Endothelial cell (in vitro differentiated cells): ENCODE measurements at regions not wholly inside any gene's neighbourhood (a gene's known extent, or its start where the extent isn't known, plus 50 kb on each side); places are given as distances from the start of the nearest gene placed in this dataset.

Experiments used
- DNase-seq: peaks from one replicate; pipeline ENCODE4 v3.0.0; 2021; ENCODE audit warnings: low spot score
- H3K27ac Mint-ChIP-seq: one replicate; pipeline ENCODE4 v1.8.0; 2021; ENCODE audit warnings: mixed read lengths, inconsistent platforms; ENCODE audit not compliant: unreplicated experiment
- H3K27me3 Mint-ChIP-seq: one replicate; pipeline ENCODE4 v1.8.0; 2021; ENCODE audit warnings: mild to moderate bottlenecking, moderate library complexity, mixed read lengths, inconsistent platforms; ENCODE audit not compliant: unreplicated experiment
- H3K36me3 Mint-ChIP-seq: one replicate; pipeline ENCODE4 v1.8.0; 2021; ENCODE audit warnings: mild to moderate bottlenecking, low read depth, mixed read lengths, inconsistent platforms; ENCODE audit not compliant: unreplicated experiment
- H3K4me1 Mint-ChIP-seq: one replicate; pipeline ENCODE4 v1.8.0; 2021; ENCODE audit warnings: mild to moderate bottlenecking, mixed read lengths, inconsistent platforms; ENCODE audit not compliant: unreplicated experiment
- H3K4me3 Mint-ChIP-seq: one replicate; pipeline ENCODE4 v1.8.0; 2021; ENCODE audit warnings: mild to moderate bottlenecking, mixed read lengths, inconsistent platforms; ENCODE audit not compliant: unreplicated experiment
- H3K9me3 Mint-ChIP-seq: one replicate; pipeline ENCODE4 v1.8.0; 2021; ENCODE audit warnings: mixed read lengths, inconsistent platforms; ENCODE audit not compliant: unreplicated experiment
- TF ChIP-seq, protein P1 (sequence below): fragments of 200-600 bp; sonication (generic); IDR thresholded peaks from one replicate; pipeline ENCODE4 v1.5.0; 2021; ENCODE audit warnings: antibody characterized with exemption; ENCODE audit not compliant: unreplicated experiment

DNA sequence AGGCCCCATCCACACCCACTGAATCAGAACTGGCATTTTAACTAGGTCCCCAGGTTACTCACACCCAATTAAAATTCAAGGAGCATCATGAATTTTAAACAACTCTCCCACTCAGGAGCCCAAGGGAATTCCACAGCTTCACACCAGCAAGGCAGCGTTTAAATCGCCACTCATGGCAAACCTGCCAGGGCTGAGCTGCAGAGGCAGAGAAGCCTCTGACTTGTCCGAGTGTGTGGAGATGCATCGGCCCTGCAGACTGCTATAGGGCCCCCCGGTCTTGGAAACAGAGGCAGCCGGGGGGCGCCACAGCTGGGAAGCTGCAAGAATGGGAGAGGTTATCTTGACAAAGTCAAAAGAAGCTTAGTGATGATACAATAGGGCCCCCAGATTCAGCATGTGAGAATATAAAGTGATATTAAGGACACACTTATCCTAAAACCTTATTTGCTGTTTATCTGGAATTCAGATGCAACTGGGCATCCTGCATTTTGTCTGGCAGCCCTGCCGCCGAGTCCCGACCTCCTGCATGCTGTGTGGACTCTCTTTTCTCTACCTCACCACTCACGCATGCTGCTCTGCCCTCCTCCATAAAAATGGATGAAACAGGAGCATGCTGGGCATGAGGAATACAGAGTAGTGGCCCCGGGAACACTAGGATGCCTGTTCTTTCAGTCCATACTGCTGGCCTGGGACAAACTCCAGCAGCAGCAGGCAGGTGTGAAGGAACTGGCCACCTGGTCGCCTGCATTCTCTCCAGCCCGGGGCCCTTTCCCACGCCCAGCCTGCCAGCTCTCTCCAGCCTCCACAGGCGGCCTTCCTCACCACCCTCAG is 126.1 kb downstream of the PXDC1 start:
- no peak overlapping the region for H3K27ac Mint-ChIP-seq
- no peak for DNase-seq
- H3K36me3 Mint-ChIP-seq = no peaks in the 10 kb centered on the region
- peaks cover 44% of the 10 kb centered on the region for H3K4me1 Mint-ChIP-seq
- no peaks in the 10 kb centered on the region for H3K27me3 Mint-ChIP-seq
- TF ChIP-seq, protein P1, sequence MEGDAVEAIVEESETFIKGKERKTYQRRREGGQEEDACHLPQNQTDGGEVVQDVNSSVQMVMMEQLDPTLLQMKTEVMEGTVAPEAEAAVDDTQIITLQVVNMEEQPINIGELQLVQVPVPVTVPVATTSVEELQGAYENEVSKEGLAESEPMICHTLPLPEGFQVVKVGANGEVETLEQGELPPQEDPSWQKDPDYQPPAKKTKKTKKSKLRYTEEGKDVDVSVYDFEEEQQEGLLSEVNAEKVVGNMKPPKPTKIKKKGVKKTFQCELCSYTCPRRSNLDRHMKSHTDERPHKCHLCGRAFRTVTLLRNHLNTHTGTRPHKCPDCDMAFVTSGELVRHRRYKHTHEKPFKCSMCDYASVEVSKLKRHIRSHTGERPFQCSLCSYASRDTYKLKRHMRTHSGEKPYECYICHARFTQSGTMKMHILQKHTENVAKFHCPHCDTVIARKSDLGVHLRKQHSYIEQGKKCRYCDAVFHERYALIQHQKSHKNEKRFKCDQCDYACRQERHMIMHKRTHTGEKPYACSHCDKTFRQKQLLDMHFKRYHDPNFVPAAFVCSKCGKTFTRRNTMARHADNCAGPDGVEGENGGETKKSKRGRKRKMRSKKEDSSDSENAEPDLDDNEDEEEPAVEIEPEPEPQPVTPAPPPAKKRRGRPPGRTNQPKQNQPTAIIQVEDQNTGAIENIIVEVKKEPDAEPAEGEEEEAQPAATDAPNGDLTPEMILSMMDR = no peak
- H3K4me3 Mint-ChIP-seq = no peak overlapping the region
- H3K9me3 Mint-ChIP-seq = no peaks in the 10 kb centered on the region

DNA sequence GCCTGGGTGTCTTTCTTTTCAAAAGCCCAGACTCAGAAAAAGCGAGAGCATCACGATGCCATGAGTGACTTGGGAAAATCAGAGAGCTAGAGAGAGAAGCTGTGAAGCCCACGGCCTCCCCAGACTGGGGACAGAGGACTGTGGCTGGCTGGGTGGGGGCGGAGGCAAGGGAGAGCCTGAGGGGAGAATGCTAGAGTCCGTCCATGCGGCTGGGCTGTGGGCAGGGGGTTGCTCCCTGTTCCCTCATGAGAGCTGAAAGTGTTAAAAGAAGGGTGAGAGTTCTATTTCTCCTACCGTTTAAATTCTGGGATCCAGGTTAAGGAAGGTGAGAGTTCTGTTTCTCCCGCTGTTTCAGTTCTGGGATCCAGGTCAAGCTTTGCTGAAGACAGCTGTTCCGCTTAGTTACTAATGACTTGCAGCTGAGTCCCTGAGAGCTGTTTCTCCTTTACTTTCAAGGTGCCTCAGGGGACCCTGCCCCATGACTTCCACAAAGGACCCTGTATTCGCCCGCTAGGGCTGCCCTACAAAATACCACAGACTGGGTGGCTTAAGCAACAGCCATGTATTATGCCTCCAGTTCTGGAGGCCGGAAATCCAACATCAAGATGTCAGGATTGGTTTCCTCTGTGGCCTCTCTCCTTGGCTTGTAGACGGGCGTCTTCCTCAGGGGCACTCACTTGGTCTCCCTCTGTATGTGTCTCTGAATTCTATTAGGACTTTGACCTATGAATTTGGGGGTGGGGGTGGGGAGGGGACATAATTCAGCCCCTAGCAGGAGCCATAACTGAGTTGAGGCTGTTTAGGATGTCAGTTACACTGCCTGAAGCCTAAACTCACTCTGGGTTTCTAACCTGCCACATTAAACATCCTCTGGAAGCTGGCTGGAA is 127.0 kb downstream of the PXDC1 start:
- no peaks in the 10 kb centered on the region for H3K36me3 Mint-ChIP-seq
- no peaks in the 10 kb centered on the region for H3K9me3 Mint-ChIP-seq
- H3K27ac Mint-ChIP-seq = no peak overlapping the region
- H3K27me3 Mint-ChIP-seq = no peaks in the 10 kb centered on the region
- no peak for DNase-seq
- H3K4me1 Mint-ChIP-seq = peaks cover 38% of the 10 kb centered on the region
- H3K4me3 Mint-ChIP-seq = no peak overlapping the region
- TF ChIP-seq, protein P1 = no peak

DNA sequence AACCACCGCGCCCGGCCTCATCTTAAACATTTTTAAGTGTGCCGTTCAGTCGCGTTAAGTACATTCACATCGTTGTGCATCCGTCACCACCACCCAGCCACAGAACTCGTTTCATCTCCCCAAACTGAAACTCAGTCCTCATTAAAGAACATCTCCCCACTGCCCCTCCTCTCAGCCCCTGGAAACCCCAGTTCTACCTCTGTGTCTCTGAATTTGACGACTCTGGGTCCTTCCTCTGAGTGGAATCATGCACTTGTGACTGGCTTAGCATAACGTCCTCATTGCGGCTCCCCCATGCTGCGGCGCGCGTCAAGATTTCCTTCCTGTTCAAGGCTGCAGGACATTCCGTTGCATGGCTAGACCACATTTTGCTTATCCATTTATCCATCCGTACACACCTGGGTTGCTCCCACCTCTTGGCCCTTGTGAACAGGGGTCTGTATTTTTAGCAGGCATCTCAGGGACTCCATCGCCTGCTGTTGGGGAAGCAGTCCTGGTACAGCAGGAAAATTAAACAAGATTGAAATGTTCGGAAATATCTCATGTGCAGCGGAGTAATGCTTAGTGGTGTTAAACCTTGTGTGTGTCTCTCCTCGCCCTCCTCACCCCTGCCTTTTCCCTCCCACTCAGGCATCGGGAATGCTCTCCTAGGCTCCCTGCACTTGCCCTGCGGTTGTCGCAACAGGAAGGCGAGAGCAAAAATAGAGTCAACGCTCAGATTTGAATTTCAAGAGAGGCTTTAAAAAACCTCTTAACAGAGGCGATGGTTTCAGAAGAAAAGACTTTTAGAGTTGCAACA is 127.9 kb downstream of the PXDC1 start:
- Mint-ChIP-seq H3K4me3 (no peak overlapping the region), H3K4me1 (peaks cover 30% of the 10 kb centered on the region), H3K36me3 (no peaks in the 10 kb centered on the region), H3K27ac (no peak overlapping the region), H3K9me3 (no peaks in the 10 kb centered on the region), H3K27me3 (no peaks in the 10 kb centered on the region)
- TF ChIP-seq, protein P1 = no peak
- no peak for DNase-seq

DNA sequence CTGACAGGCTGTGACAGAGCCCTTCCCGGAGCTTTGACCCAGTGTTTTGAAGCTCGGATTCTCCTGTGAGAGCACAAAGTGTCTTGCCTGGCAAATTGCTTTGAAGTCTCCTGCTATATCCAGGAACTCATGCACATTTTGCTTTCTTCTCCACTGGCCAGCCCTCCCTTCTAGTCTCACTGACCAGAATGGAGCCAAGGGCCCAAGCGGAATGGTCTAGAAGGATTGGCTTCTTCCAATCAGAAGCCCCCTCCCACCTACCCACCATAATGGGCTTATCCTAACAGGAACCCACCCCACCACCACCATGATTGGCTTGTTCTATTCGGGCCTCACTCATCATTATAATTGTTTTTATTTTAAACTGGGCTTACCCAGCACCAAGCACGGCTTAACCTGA is 130.1 kb downstream of the PXDC1 start:
- H3K36me3 Mint-ChIP-seq = no peaks in the 10 kb centered on the region
- TF ChIP-seq, protein P1 = no peak
- no peaks in the 10 kb centered on the region for H3K9me3 Mint-ChIP-seq
- H3K4me1 Mint-ChIP-seq = peaks cover 13% of the 10 kb centered on the region
- no peak overlapping the region for H3K4me3 Mint-ChIP-seq
- DNase-seq = no peak
- H3K27me3 Mint-ChIP-seq = no peaks in the 10 kb centered on the region
- H3K27ac Mint-ChIP-seq = no peak overlapping the region
